ENCODE measurements at regions not wholly inside any gene's neighbourhood (a gene's known extent, or its start where the extent isn't known, plus 50 kb on each side); places are given as distances from the start of the nearest gene placed in this dataset.
"Not testable (repeated sequence)": the region's sequence is repeated elsewhere in the genome, so short reads cannot be mapped to it uniquely, and the experiment has no call there.

DNA sequence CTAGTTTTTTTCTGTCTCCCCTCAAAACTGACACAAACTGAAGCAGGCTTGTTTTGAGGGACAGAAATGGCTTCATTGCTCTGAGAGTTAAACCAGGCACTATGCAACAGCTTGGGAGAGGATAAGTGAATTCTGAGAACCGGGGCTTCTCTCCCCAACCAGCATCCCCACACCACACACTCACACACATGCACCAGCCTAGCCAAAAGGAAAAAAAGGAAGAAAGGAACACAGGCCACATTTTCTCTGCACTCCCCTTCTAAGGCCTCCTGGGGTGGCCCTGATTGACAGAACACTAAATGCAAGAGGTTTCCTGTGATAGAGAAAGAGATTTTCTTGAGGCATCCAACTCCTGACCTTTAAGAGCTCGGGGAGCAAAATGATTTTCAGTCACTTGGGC, 177.5 kb downstream of the TLE3 start:
- DNase-seq (ENCODE audit: low spot score): no peak

- no peak for DNase-seq (ENCODE audit: low spot score)
Observed at GRCh38 chr15:69921626-69922619, 175.8 kb downstream of the TLE3 start.

GRCh38 chr15:69924531-69924930, 173.2 kb downstream of the TLE3 start:
- DNase-seq (ENCODE audit: low spot score): no peak

DNA sequence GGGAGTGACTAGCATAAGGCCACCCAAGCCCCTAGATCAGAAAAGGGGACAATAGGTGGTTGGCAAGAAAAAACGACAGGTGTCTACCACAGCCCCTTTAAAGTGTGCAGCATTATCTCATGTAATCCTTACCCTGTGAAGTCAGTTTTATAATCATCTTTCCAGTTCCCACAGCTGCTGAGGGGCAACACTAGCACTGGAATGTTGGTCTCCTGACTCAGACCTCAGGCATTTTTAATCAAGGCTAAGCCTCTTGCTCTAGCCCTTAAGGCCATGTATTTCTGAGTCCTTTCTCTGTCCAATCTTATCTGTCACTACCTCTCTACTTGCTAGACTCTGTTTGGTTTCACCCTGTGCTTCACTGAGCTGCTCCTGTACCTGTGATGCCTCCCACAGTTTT, 171.7 kb downstream of the TLE3 start:
- peak; percentile 41 for DNase-seq (ENCODE audit: low spot score)

- DNase-seq (ENCODE audit: low spot score): no peak
Observed at GRCh38 chr15:69926721-69927120, 171.0 kb downstream of the TLE3 start.

DNA sequence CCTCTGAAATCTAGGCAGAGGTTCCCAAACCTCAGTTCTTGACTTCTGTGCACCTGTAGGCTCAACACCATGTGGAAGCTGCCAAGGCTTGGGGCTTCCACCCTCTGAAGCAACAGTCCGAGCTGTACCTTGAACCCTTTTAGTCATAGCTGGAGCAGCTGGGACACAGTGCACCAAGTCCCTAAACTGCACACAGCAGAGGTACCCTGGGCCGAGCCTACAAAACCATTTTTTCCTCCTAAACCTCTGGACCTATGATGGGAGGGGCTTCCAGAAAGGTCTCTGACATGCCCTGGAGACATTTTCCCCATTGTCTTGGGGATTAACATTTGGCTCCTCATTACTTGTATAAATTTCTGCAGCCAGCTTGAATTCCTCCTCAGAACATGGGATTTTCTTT, 168.8 kb downstream of the TLE3 start:
- not testable (repeated sequence) for DNase-seq (ENCODE audit: low spot score)

DNA sequence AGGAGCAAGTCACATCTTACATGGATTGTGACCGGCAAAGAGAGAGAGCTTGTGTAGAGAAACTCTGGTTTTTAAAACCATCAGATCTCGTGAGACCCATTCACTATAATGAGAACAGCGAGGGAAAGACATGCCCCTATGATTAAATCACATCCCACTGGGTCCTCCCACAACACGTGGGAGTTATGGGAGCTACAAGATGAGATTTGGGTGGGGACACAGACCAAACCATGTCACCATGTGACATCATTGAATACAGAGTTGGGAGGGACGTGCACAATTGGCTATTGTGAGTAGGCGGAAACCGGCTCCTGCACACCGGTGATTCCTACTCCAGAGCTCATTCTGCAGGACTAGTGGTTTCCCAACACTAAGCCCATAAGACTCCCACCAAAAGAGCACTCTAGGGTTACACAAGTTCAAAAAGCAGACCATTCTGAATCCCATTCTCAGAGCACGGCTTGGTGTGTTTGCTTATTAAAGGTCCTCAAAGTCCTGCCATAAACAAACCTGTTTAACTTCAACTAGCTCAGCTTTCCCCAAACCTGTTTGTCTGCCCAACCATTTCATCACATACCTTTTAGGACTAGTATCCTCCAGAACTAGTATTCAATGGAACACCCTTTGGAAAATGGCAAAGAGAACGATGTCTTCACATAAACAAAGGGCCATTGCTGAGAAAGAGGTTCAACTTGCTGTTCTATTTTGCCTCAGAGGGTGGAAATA, 167.6 kb downstream of the TLE3 start:
- DNase-seq (ENCODE audit: low spot score): no peak

DNA sequence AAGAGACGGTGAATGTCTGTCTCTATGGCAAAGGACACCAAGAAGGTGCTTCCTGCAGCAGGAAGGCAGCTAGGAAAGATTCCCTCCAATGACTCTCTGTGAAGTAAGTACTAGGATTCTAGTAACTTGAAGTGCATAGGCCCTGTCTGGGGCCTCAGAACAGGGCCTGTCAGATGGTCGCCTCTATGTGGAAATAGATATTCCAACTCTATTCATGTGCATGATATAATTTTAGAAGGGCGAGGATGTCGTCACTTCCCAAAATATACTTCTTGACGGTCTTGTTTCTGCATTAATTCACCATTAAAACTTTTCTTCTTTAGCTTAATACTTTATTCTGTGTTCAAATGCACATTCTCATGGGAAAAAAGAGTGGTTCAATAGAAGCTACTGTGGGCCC, 167.0 kb downstream of the TLE3 start:
- DNase-seq (ENCODE audit: low spot score): no peak

GRCh38 chr15:69931156-69931555, 166.6 kb downstream of the TLE3 start:
- DNase-seq (ENCODE audit: low spot score): no peak

GRCh38 chr15:69934607-69935006, 163.1 kb downstream of the TLE3 start:
- DNase-seq (ENCODE audit: low spot score): no peak

GRCh38 chr15:69939513-69940440, 157.9 kb downstream of the TLE3 start:
- DNase-seq (ENCODE audit: low spot score): no peak

GRCh38 chr15:69940441-69941300, 157.0 kb downstream of the TLE3 start:
- DNase-seq (ENCODE audit: low spot score): no peak

- DNase-seq (ENCODE audit: low spot score): no peak
Observed at GRCh38 chr15:69941301-69941605, 156.5 kb downstream of the TLE3 start.

GRCh38 chr15:69941706-69942495, 155.8 kb downstream of the TLE3 start:
- DNase-seq (ENCODE audit: low spot score): no peak

DNA sequence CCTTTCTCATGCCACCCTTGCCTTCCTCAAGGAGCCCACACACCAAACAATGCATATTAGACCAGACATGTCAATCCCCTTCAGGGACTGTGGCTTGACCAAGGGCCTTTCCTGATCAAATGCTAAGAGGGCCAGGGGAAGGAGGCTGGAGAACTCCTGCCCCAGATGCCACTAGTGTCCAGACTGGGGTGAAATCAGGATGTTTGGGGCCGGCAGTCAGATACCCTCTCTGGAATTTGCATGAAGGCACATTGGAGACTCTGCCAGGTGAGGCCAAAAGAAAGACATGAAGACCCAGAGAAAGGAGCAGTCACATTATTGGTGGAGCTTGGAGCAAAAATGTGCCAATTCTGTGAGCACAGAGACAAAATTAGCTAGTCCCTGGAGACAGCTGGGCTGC, 154.1 kb downstream of the TLE3 start:
- DNase-seq (ENCODE audit: low spot score): no peak

DNA sequence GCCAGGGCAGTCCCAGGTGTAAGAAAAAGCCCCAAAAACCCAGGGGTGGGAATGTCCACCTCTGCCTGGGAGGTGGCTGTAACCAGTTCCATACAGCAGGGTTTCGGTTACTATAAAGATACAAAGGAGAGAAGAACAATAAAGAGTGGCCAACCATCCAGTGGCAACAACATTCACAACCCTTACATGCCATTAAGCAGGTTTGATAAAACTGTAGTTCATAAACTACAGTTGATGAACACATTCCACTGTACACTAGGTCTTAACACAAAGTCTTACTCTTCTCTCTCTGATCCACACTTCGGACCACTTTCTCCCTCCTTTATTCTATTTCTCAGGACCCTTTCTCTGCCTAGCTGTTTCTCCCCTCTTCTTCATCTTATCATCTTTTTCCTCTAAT, 152.0 kb downstream of the TLE3 start:
- DNase-seq (ENCODE audit: low spot score): no peak

- DNase-seq (ENCODE audit: low spot score): no peak
Observed at GRCh38 chr15:69946870-69947269, 150.8 kb downstream of the TLE3 start.

DNA sequence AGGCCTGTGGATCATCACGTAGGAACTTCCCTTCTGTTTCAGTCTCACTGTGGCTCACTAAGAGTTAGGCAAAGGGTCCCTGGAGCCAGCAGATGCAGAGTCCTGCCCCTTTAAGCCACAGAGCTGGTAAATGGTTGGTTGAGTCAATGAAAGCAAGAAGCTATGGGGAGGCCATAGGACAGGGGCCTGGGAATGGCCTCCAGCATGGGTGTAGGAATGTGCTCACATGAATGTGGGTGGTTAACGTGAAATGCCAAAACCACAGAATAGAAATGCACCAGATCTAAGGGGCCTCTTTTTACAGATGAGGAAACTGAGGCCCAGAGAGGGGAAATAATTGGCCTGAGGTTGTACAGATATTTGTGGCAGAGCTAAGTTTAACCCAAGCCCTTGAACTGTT, 150.3 kb downstream of the TLE3 start:
- DNase-seq (ENCODE audit: low spot score): no peak

GRCh38 chr15:69949485-69949884, 148.2 kb downstream of the TLE3 start:
- DNase-seq (ENCODE audit: low spot score): no peak

- DNase-seq (ENCODE audit: low spot score): no peak
Observed at GRCh38 chr15:69951256-69951897, 146.3 kb downstream of the TLE3 start.

Data from AG20443 (cell line).